HepG2 (cell line): ENCODE measurements at regions not wholly inside any gene's neighbourhood (a gene's known extent, or its start where the extent isn't known, plus 50 kb on each side); places are given as distances from the start of the nearest gene placed in this dataset.
A peak's percentile ranks its signal among the peaks of the same experiment; 100 is the strongest.

Experiments used
- CBX5 ChIP-seq: sonication (generic); formaldehyde crosslinking; IDR thresholded peaks from 2 replicates; pipeline ENCODE4 v1.4.0; 2020; ENCODE audit warnings: missing genetic modification reagents, borderline replicate concordance
- DMAP1 ChIP-seq: IDR thresholded peaks from 2 replicates; pipeline ENCODE4 v1.6.1; 2016
- EHMT2 ChIP-seq: fragments of 200-600 bp; sonication (generic); IDR thresholded peaks from 2 replicates; pipeline ENCODE4 v1.7.0; 2017; ENCODE audit warnings: antibody characterized with exemption, low read depth, low read length, borderline replicate concordance
- FOSL1 ChIP-seq: sonication (generic); formaldehyde crosslinking; IDR thresholded peaks from 2 replicates; pipeline ENCODE4 v1.9.0; 2021; ENCODE audit warnings: missing genetic modification reagents, borderline replicate concordance
- HHEX ChIP-seq: IDR thresholded peaks from 2 replicates; pipeline ENCODE4 v1.6.1; 2016; ENCODE audit warnings: control low read depth
- MEF2D ChIP-seq: sonication (generic); formaldehyde crosslinking; IDR thresholded peaks from 2 replicates; pipeline ENCODE4 v1.5.1; 2020; ENCODE audit warnings: mild to moderate bottlenecking, missing genetic modification reagents
- RXRA ChIP-seq: sonication (generic); formaldehyde crosslinking; IDR thresholded peaks from 2 replicates; pipeline ENCODE4 v1.5.1; 2020; ENCODE audit warnings: missing genetic modification reagents
- SIN3A ChIP-seq: IDR thresholded peaks from 2 replicates; pipeline ENCODE4 v1.6.1; 2011; ENCODE audit warnings: low read depth, mild to moderate bottlenecking, control low read depth, low read length, borderline replicate concordance
- SIX1 ChIP-seq: sonication (generic); formaldehyde crosslinking; IDR thresholded peaks from 2 replicates; pipeline ENCODE4 v1.4.0; 2020; ENCODE audit warnings: missing genetic modification reagents, borderline replicate concordance
- ZEB1 ChIP-seq: IDR thresholded peaks from 2 replicates; pipeline ENCODE4 v1.6.1; 2012; ENCODE audit warnings: mild to moderate bottlenecking, low read depth, inconsistent platforms; ENCODE audit not compliant: insufficient replicate concordance
- ZFY ChIP-seq: sonication (generic); formaldehyde crosslinking; IDR thresholded peaks from 2 replicates; pipeline ENCODE4 v1.4.0; 2020; ENCODE audit warnings: missing genetic modification reagents
- ZNF136 ChIP-seq: sonication (generic); formaldehyde crosslinking; IDR thresholded peaks from 2 replicates; pipeline ENCODE4 v1.8.1; 2022; ENCODE audit warnings: low read depth, mild to moderate bottlenecking, moderate library complexity, missing genetic modification reagents
- ZNF772 ChIP-seq: sonication (generic); formaldehyde crosslinking; IDR thresholded peaks from 2 replicates; pipeline ENCODE4 v1.5.0; 2020; ENCODE audit warnings: mild to moderate bottlenecking, missing genetic modification reagents
- TF ChIP-seq, protein P1 (sequence below): sonication (generic); formaldehyde crosslinking; IDR thresholded peaks from 2 replicates; pipeline ENCODE4 v1.4.0; 2020; ENCODE audit warnings: mild to moderate bottlenecking, missing genetic modification reagents
- TF ChIP-seq, protein P2 (sequence below): sonication (generic); formaldehyde crosslinking; IDR thresholded peaks from 2 replicates; pipeline ENCODE4 v1.8.0; 2022; ENCODE audit warnings: missing genetic modification reagents, mild to moderate bottlenecking, moderate library complexity, borderline replicate concordance
- TF ChIP-seq, protein P3 (sequence below): IDR thresholded peaks from 2 replicates; pipeline ENCODE4 v1.6.1; 2016; ENCODE audit warnings: low read depth, missing genetic modification reagents, missing compliant biosample characterization
- TF ChIP-seq, protein P4 (sequence below): sonication (generic); formaldehyde crosslinking; conservative IDR thresholded peaks from 2 replicates; pipeline ENCODE4 v1.8.1; 2023; ENCODE audit warnings: missing genetic modification reagents

DNA sequence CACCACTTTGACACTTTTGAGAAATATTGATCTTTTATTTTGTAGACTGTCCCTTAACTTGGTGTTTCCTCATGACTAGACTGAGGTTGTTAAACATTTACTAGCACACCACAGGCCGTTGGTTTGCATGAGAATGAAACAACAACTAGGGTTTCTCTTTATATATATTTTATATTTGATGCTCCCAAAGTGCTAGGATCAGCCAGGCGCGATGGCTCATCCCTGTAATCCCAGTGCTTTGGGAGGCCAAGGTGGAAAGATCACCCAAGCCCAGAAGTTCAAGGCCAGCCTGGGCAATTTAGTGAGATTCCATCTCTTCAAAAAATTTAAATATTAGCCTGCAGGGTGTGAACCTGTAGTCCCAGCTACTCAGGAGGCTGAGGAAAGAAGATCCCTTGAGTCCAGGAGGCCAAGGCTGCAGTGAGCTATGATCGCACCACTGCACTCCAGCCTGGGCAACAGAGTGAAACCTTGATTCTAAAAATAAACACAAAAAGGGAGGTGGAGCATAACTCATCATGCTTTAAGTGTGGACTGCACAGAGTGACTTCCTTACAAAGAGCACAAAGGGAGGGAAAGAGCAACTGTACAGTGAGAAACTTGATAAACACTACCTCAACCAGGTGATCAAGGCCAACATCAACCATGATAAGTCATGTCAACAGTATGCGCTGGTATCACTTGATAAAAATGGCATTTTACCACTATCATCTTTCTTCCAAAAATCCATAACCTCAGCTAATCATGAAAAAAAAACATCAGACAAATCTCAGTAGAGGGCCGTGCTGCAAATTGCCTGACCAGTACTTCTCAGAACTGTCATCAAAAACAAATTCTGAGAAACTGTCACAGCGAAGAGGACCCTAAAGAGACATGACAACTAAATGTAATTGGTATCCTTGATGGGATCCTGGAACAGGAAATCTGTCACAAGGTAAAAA, 72.8 kb upstream of the ATF7IP2 start (continued):
- TF ChIP-seq, protein P1, sequence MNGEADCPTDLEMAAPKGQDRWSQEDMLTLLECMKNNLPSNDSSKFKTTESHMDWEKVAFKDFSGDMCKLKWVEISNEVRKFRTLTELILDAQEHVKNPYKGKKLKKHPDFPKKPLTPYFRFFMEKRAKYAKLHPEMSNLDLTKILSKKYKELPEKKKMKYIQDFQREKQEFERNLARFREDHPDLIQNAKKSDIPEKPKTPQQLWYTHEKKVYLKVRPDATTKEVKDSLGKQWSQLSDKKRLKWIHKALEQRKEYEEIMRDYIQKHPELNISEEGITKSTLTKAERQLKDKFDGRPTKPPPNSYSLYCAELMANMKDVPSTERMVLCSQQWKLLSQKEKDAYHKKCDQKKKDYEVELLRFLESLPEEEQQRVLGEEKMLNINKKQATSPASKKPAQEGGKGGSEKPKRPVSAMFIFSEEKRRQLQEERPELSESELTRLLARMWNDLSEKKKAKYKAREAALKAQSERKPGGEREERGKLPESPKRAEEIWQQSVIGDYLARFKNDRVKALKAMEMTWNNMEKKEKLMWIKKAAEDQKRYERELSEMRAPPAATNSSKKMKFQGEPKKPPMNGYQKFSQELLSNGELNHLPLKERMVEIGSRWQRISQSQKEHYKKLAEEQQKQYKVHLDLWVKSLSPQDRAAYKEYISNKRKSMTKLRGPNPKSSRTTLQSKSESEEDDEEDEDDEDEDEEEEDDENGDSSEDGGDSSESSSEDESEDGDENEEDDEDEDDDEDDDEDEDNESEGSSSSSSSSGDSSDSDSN (CRISPR knock-in tag): no peak
- no peak for TF ChIP-seq SIN3A
- TF ChIP-seq, protein P2, sequence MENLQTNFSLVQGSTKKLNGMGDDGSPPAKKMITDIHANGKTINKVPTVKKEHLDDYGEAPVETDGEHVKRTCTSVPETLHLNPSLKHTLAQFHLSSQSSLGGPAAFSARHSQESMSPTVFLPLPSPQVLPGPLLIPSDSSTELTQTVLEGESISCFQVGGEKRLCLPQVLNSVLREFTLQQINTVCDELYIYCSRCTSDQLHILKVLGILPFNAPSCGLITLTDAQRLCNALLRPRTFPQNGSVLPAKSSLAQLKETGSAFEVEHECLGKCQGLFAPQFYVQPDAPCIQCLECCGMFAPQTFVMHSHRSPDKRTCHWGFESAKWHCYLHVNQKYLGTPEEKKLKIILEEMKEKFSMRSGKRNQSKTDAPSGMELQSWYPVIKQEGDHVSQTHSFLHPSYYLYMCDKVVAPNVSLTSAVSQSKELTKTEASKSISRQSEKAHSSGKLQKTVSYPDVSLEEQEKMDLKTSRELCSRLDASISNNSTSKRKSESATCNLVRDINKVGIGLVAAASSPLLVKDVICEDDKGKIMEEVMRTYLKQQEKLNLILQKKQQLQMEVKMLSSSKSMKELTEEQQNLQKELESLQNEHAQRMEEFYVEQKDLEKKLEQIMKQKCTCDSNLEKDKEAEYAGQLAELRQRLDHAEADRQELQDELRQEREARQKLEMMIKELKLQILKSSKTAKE: peak; percentile 57
- TF ChIP-seq ZNF136 (CRISPR knock-in tag): no peak
- TF ChIP-seq, protein P3, sequence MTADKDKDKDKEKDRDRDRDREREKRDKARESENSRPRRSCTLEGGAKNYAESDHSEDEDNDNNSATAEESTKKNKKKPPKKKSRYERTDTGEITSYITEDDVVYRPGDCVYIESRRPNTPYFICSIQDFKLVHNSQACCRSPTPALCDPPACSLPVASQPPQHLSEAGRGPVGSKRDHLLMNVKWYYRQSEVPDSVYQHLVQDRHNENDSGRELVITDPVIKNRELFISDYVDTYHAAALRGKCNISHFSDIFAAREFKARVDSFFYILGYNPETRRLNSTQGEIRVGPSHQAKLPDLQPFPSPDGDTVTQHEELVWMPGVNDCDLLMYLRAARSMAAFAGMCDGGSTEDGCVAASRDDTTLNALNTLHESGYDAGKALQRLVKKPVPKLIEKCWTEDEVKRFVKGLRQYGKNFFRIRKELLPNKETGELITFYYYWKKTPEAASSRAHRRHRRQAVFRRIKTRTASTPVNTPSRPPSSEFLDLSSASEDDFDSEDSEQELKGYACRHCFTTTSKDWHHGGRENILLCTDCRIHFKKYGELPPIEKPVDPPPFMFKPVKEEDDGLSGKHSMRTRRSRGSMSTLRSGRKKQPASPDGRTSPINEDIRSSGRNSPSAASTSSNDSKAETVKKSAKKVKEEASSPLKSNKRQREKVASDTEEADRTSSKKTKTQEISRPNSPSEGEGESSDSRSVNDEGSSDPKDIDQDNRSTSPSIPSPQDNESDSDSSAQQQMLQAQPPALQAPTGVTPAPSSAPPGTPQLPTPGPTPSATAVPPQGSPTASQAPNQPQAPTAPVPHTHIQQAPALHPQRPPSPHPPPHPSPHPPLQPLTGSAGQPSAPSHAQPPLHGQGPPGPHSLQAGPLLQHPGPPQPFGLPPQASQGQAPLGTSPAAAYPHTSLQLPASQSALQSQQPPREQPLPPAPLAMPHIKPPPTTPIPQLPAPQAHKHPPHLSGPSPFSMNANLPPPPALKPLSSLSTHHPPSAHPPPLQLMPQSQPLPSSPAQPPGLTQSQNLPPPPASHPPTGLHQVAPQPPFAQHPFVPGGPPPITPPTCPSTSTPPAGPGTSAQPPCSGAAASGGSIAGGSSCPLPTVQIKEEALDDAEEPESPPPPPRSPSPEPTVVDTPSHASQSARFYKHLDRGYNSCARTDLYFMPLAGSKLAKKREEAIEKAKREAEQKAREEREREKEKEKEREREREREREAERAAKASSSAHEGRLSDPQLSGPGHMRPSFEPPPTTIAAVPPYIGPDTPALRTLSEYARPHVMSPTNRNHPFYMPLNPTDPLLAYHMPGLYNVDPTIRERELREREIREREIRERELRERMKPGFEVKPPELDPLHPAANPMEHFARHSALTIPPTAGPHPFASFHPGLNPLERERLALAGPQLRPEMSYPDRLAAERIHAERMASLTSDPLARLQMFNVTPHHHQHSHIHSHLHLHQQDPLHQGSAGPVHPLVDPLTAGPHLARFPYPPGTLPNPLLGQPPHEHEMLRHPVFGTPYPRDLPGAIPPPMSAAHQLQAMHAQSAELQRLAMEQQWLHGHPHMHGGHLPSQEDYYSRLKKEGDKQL (CRISPR knock-in tag): 0 out of 2 replicates have a peak, but pooled peaks have one; percentile 23
- TF ChIP-seq HHEX (CRISPR knock-in tag): 0 out of 2 replicates have a peak, but pooled peaks have one; percentile 37
- 0 out of 2 replicates have a peak, but pooled peaks have one; percentile 33 for TF ChIP-seq CBX5 (CRISPR knock-in tag)
- TF ChIP-seq FOSL1 (CRISPR knock-in tag): no peak
- TF ChIP-seq EHMT2: 0 out of 2 replicates have a peak, but pooled peaks have one; percentile 50
- TF ChIP-seq ZFY: peak; percentile 37
- peak; percentile 57; the same call in 1 of the 2 replicates for TF ChIP-seq SIX1 (CRISPR knock-in tag)
- peak; percentile 99 for TF ChIP-seq MEF2D
- TF ChIP-seq RXRA: peak; percentile 58; the same call in 1 of the 2 replicates
- 0 out of 2 replicates have a peak, but pooled peaks have one; percentile 72 for TF ChIP-seq ZNF772 (CRISPR knock-in tag)
- TF ChIP-seq, protein P4, sequence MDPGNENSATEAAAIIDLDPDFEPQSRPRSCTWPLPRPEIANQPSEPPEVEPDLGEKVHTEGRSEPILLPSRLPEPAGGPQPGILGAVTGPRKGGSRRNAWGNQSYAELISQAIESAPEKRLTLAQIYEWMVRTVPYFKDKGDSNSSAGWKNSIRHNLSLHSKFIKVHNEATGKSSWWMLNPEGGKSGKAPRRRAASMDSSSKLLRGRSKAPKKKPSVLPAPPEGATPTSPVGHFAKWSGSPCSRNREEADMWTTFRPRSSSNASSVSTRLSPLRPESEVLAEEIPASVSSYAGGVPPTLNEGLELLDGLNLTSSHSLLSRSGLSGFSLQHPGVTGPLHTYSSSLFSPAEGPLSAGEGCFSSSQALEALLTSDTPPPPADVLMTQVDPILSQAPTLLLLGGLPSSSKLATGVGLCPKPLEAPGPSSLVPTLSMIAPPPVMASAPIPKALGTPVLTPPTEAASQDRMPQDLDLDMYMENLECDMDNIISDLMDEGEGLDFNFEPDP (CRISPR knock-in tag): 0 out of 2 replicates have a peak, but pooled peaks have one; percentile 56
- TF ChIP-seq DMAP1 (CRISPR knock-in tag): peak; percentile 42; the same call in 1 of the 2 replicates
- TF ChIP-seq ZEB1: no peak
